ENCODE measurements at regions not wholly inside any gene's neighbourhood (a gene's known extent, or its start where the extent isn't known, plus 50 kb on each side); places are given as distances from the start of the nearest gene placed in this dataset.

GRCh38 chr4:173703021-173703420 is 173.0 kb upstream of the HAND2 start:
- DNase-seq = no peak

- DNase-seq = no peak
Measured at GRCh38 chr4:173700650-173701049, 170.6 kb upstream of the HAND2 start.

- DNase-seq = no peak
Measured at GRCh38 chr4:173699841-173700475, 169.9 kb upstream of the HAND2 start.

- no peak for DNase-seq
Measured at GRCh38 chr4:173698557-173699262, 168.7 kb upstream of the HAND2 start.

GRCh38 chr4:173697840-173698239 is 167.8 kb upstream of the HAND2 start:
- no peak for DNase-seq

GRCh38 chr4:173696551-173696950 is 166.5 kb upstream of the HAND2 start:
- no peak for DNase-seq

- no peak for DNase-seq
Measured at GRCh38 chr4:173696011-173696410, 166.0 kb upstream of the HAND2 start.

- DNase-seq = peak in 20 of 56 donors; percentile 0 to 68 (median 12)
Measured at GRCh38 chr4:173685831-173686210, 155.8 kb upstream of the HAND2 start.

- no peak for DNase-seq
Measured at GRCh38 chr4:173685165-173685830, 155.3 kb upstream of the HAND2 start.

GRCh38 chr4:173684223-173684622 is 154.2 kb upstream of the HAND2 start:
- DNase-seq = no peak

- no peak for DNase-seq
Measured at GRCh38 chr4:173682609-173683008, 152.6 kb upstream of the HAND2 start.

GRCh38 chr4:173680278-173680677 is 150.2 kb upstream of the HAND2 start:
- DNase-seq = no peak

GRCh38 chr4:173675446-173675845 is 145.4 kb upstream of the HAND2 start:
- DNase-seq = no peak

- no peak for DNase-seq
Measured at GRCh38 chr4:173669460-173670179, 139.6 kb upstream of the HAND2 start.

GRCh38 chr4:173661001-173661400 is 131.0 kb upstream of the HAND2 start:
- DNase-seq = no peak

- DNase-seq = no peak
Measured at GRCh38 chr4:173656898-173657297, 126.9 kb upstream of the HAND2 start.

GRCh38 chr4:173652283-173652931 is 122.4 kb upstream of the HAND2 start:
- DNase-seq = no peak

- no peak for DNase-seq
Measured at GRCh38 chr4:173651651-173652282, 121.7 kb upstream of the HAND2 start.

GRCh38 chr4:173647902-173648301 is 117.9 kb upstream of the HAND2 start:
- DNase-seq = no peak

- DNase-seq = no peak
Measured at GRCh38 chr4:173642509-173642908, 112.5 kb upstream of the HAND2 start.

GRCh38 chr4:173635395-173635794 is 105.4 kb upstream of the HAND2 start:
- DNase-seq = no peak

Measured in nucleus accumbens (tissue), 56 donors.